ENCODE measurements at regions not wholly inside any gene's neighbourhood (a gene's known extent, or its start where the extent isn't known, plus 50 kb on each side); places are given as distances from the start of the nearest gene placed in this dataset.

- DNase-seq (ENCODE audit: low read depth in 2 of 2): peak; percentile 92 to 94
- TF ChIP-seq, protein P1, sequence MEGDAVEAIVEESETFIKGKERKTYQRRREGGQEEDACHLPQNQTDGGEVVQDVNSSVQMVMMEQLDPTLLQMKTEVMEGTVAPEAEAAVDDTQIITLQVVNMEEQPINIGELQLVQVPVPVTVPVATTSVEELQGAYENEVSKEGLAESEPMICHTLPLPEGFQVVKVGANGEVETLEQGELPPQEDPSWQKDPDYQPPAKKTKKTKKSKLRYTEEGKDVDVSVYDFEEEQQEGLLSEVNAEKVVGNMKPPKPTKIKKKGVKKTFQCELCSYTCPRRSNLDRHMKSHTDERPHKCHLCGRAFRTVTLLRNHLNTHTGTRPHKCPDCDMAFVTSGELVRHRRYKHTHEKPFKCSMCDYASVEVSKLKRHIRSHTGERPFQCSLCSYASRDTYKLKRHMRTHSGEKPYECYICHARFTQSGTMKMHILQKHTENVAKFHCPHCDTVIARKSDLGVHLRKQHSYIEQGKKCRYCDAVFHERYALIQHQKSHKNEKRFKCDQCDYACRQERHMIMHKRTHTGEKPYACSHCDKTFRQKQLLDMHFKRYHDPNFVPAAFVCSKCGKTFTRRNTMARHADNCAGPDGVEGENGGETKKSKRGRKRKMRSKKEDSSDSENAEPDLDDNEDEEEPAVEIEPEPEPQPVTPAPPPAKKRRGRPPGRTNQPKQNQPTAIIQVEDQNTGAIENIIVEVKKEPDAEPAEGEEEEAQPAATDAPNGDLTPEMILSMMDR (IDR thresholded peaks at IDR 0.05; ENCODE audit: low read depth, low read length): no peak
- H3K4me3 ChIP-seq (replicated peaks in 1 of 2; ENCODE audit: low read depth in 2 of 2, low read length in 2 of 2): no peak overlapping the region
Measured at GRCh38 chr2:237213315-237214022, 127.8 kb downstream of the COPS8 start.

GRCh38 chr2:237214030-237214675, 128.5 kb downstream of the COPS8 start:
- no peak overlapping the region for H3K4me3 ChIP-seq (replicated peaks in 1 of 2; ENCODE audit: low read depth in 2 of 2, low read length in 2 of 2)
- DNase-seq (ENCODE audit: low read depth in 2 of 2): no peak
- TF ChIP-seq, protein P1 (IDR thresholded peaks at IDR 0.05; ENCODE audit: low read depth, low read length): no peak

DNA sequence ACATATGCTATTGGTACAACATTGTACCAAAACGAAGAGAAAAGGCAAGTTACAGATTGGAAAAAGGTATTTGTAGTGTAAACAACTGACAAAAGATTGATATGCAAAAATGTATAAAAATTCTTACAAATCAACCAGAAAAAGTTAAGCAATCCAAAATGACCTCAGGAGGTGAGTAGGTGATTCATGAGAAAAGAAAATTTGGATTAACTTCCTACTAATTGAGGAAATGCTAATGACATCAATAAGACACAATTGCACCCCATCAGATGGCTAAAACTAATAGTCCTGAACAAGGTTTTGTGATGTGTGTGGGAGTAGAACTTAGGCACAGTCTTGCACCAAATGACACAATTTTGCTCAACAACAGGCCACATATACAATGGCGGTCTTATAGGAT, 129.3 kb downstream of the COPS8 start:
- TF ChIP-seq, protein P1 (IDR thresholded peaks at IDR 0.05; ENCODE audit: low read depth, low read length): no peak
- H3K4me3 ChIP-seq (replicated peaks in 1 of 2; ENCODE audit: low read depth in 2 of 2, low read length in 2 of 2): no peak overlapping the region
- no peak for DNase-seq (ENCODE audit: low read depth in 2 of 2)

- no peak overlapping the region for H3K4me3 ChIP-seq (replicated peaks in 1 of 2; ENCODE audit: low read depth in 2 of 2, low read length in 2 of 2)
- no peak for DNase-seq (ENCODE audit: low read depth in 2 of 2)
- TF ChIP-seq, protein P1 (IDR thresholded peaks at IDR 0.05; ENCODE audit: low read depth, low read length): no peak
Measured at GRCh38 chr2:237217995-237218616, 132.4 kb downstream of the COPS8 start.

- TF ChIP-seq, protein P1 (IDR thresholded peaks at IDR 0.05; ENCODE audit: low read depth, low read length): no peak
- H3K4me3 ChIP-seq (replicated peaks in 1 of 2; ENCODE audit: low read depth in 2 of 2, low read length in 2 of 2): no peak overlapping the region
- no peak for DNase-seq (ENCODE audit: low read depth in 2 of 2)
Measured at GRCh38 chr2:237218756-237219155, 133.1 kb downstream of the COPS8 start.

- DNase-seq (ENCODE audit: low read depth in 2 of 2): peak in 1 of 2 donors; percentile 59
- TF ChIP-seq, protein P1 (IDR thresholded peaks at IDR 0.05; ENCODE audit: low read depth, low read length): no peak
- H3K4me3 ChIP-seq (replicated peaks in 1 of 2; ENCODE audit: low read depth in 2 of 2, low read length in 2 of 2): no peak overlapping the region
Measured at GRCh38 chr2:237219826-237220225, 134.1 kb downstream of the COPS8 start.
